Mesenchymal stem cell (in vitro differentiated cells and primary cell): ENCODE measurements at regions not wholly inside any gene's neighbourhood (a gene's known extent, or its start where the extent isn't known, plus 50 kb on each side); places are given as distances from the start of the nearest gene placed in this dataset.
"Not testable (repeated sequence)": the region's sequence is repeated elsewhere in the genome, so short reads cannot be mapped to it uniquely, and the experiment has no call there.

Experiments
- DNase-seq: peaks from one replicate; pipeline ENCODE4 v3.0.0-alpha.2; 2013
- H2AFZ ChIP-seq: one replicate; pipeline ENCODE4 v1.6.1; 2013; ENCODE audit warnings: low read depth, mild to moderate bottlenecking, control low read depth, inconsistent platforms, low read length, moderate library complexity
- H2AK5ac ChIP-seq: 2 replicates; pipeline ENCODE4 v1.6.1; 2013; ENCODE audit warnings: low read length, moderate library complexity, mild to moderate bottlenecking, inconsistent platforms; ENCODE audit not compliant: severe bottlenecking
- H2BK120ac ChIP-seq: one replicate; pipeline ENCODE4 v1.6.1; 2013; ENCODE audit warnings: low read depth, mild to moderate bottlenecking, inconsistent platforms, low read length, moderate library complexity
- H2BK12ac ChIP-seq, 2 experiments: one replicate each; pipeline ENCODE4 v1.6.1; 2013; ENCODE audit warnings: inconsistent platforms in 2 of 2, low read length in 2 of 2, mild to moderate bottlenecking in 2 of 2, moderate library complexity in 2 of 2, control low read depth in 1 of 2
- H2BK15ac ChIP-seq: one replicate; pipeline ENCODE4 v1.6.1; 2013; ENCODE audit warnings: mild to moderate bottlenecking, low read depth, inconsistent platforms; ENCODE audit not compliant: poor library complexity, severe bottlenecking
- H2BK5ac ChIP-seq: 2 replicates; pipeline ENCODE4 v1.6.1; 2013; ENCODE audit warnings: low read depth, mild to moderate bottlenecking, low read length, control low read depth, inconsistent platforms; ENCODE audit not compliant: poor library complexity, severe bottlenecking
- H3K14ac ChIP-seq, 2 experiments: one replicate each; pipeline ENCODE4 v1.6.1; 2013; ENCODE audit warnings: inconsistent platforms in 2 of 2, low read length in 2 of 2, control low read depth in 1 of 2, mild to moderate bottlenecking in 1 of 2, moderate library complexity in 1 of 2
- H3K18ac ChIP-seq, 2 experiments: one replicate each; pipeline ENCODE4 v1.6.1; 2013; ENCODE audit warnings: inconsistent platforms in 2 of 2, low read length in 2 of 2, control low read depth in 1 of 2, low read depth in 1 of 2, mild to moderate bottlenecking in 1 of 2
- H3K23ac ChIP-seq, 2 experiments: one replicate each; pipeline ENCODE4 v1.6.1; 2013; ENCODE audit warnings: inconsistent platforms in 2 of 2, low read length in 2 of 2, mild to moderate bottlenecking in 2 of 2, moderate library complexity in 2 of 2, control low read depth in 1 of 2
- H3K27ac ChIP-seq: 2 replicates; pipeline ENCODE4 v1.5.1; 2013; ENCODE audit warnings: mild to moderate bottlenecking, moderate library complexity, low read length, control low read depth, inconsistent platforms; ENCODE audit not compliant: poor library complexity, severe bottlenecking
- H3K27me3 ChIP-seq, 2 experiments: 2 replicates each; pipeline versions ENCODE4 v1.6.1 to v1.7.0; 2013; ENCODE audit warnings: low read length in 2 of 2, mild to moderate bottlenecking in 2 of 2, moderate library complexity in 2 of 2, control low read depth in 1 of 2, inconsistent platforms in 1 of 2; ENCODE audit not compliant: control insufficient read depth in 1 of 2, insufficient read depth in 1 of 2
- H3K36me3 ChIP-seq, 2 experiments: 2 replicates each; pipeline versions ENCODE4 v1.6.1 to v1.7.0; 2013; ENCODE audit warnings: low read length in 2 of 2, control low read depth in 1 of 2, inconsistent platforms in 1 of 2, low read depth in 1 of 2, mild to moderate bottlenecking in 1 of 2; ENCODE audit not compliant: insufficient read depth in 2 of 2, control insufficient read depth in 1 of 2
- H3K4ac ChIP-seq, 2 experiments: one replicate each; pipeline ENCODE4 v1.6.1; 2013; ENCODE audit warnings: inconsistent platforms in 2 of 2, low read length in 2 of 2, mild to moderate bottlenecking in 2 of 2, moderate library complexity in 2 of 2, control low read depth in 1 of 2, low read depth in 1 of 2
- H3K4me1 ChIP-seq: 2 replicates; pipeline ENCODE4 v1.6.1; 2013; ENCODE audit warnings: low read depth, low read length, control low read depth; ENCODE audit not compliant: control insufficient read depth, insufficient read depth
- H3K4me2 ChIP-seq: 2 replicates; pipeline ENCODE4 v1.6.1; 2013; ENCODE audit warnings: low read length, mild to moderate bottlenecking, inconsistent platforms; ENCODE audit not compliant: poor library complexity, severe bottlenecking
- H3K4me3 ChIP-seq, 2 experiments: 2 replicates each; pipeline versions ENCODE4 v1.5.1 to v1.7.0; 2013; ENCODE audit warnings: low read length in 2 of 2, mild to moderate bottlenecking in 2 of 2, control low read depth in 1 of 2, low read depth in 1 of 2; ENCODE audit not compliant: insufficient read depth in 1 of 2
- H3K79me1 ChIP-seq: replicated peaks from 2 replicates; pipeline ENCODE4 v1.6.1; 2013; ENCODE audit warnings: mild to moderate bottlenecking, control low read depth, low read length, inconsistent platforms; ENCODE audit not compliant: poor library complexity, severe bottlenecking
- H3K9ac ChIP-seq: 2 replicates; pipeline ENCODE4 v1.7.0; 2013; ENCODE audit warnings: mild to moderate bottlenecking, low read length, moderate library complexity
- H3K9me3 ChIP-seq: 2 replicates; pipeline ENCODE4 v1.7.0; 2013; ENCODE audit warnings: mild to moderate bottlenecking, low read length; ENCODE audit not compliant: control insufficient read depth
- H4K8ac ChIP-seq: one replicate; pipeline ENCODE4 v1.6.1; 2013; ENCODE audit warnings: inconsistent platforms, mild to moderate bottlenecking, low read length, moderate library complexity
- H4K91ac ChIP-seq: one replicate; pipeline ENCODE4 v1.6.1; 2013; ENCODE audit warnings: mild to moderate bottlenecking, low read length, inconsistent platforms
- WGBS: methylation state at CpG from one replicate; pipeline ENCODE4 v1.1.7; 2013; ENCODE audit warnings: mixed read lengths; 5-methylcytosine and 5-hydroxymethylcytosine counted together

DNA sequence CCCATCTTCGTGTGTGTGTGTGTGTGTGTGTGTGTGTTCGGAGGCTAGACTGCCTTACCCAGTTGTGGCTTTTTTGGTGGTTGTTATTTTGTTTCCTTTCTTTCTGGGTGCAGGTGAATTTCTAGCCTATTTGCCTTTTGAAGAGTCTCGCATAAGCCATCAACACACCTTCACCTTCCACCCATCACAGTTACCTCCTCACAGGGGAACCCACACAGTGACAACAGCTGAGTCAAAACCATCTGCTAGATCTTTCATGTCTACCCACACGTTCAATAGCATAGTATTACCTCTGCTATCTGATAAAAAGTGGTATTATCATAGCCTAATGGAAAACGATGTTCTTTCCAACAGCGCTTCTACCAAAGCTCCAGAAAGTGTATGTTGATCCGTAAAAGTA lies 303.2 kb upstream of the TMTC4 start:
- 90% methylated on average over 5 of the region's 7 CpGs for WGBS
- no peak overlapping the region for H2AFZ ChIP-seq

DNA sequence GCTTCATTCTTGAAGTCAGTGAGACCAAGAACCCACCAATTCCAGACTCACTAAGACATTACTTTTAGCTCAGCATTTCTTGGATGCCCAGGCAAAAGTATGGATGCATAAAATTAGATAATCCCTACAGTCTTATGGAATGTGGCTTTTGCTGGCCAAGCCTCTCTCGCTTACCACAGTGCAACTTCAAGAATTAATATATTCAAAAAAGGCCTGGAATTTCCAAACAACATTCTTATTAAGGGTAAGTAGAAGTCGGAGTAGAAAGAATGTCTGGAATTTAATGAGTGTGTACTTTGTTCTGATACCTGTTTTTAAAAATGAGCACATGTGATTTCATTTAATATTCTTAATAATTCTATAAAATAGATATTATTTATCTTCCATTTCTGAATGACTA lies 302.4 kb upstream of the TMTC4 start:
- no peak overlapping the region for H3K27ac ChIP-seq
- WGBS, result no CpG with 5 or more reads among the region's 2 CpGs
- H3K4me1 ChIP-seq, result no peaks in the 10 kb centered on the region

More for the DNA sequence above, 303.2 kb upstream of the TMTC4 start:
- Histone ChIP-seq H3K79me1 (no peaks in the 10 kb centered on the region), H2BK15ac (no peak overlapping the region), H3K4ac (no peak overlapping the region), H2BK5ac (no peak overlapping the region), H2AK5ac (no peak overlapping the region), H3K9ac (no peak overlapping the region), H2BK12ac (no peak overlapping the region), H3K4me2 (no peak overlapping the region), H4K91ac (no peak overlapping the region), H3K27ac (no peak overlapping the region), H3K18ac (no peak overlapping the region), H3K23ac (no peak overlapping the region), H3K14ac (no peak overlapping the region), H3K4me3 (no peak overlapping the region), H3K9me3 (no peaks in the 10 kb centered on the region), H2BK120ac (no peak overlapping the region), H3K36me3 (no peaks in the 10 kb centered on the region), H4K8ac (no peak overlapping the region), H3K27me3 (peaks cover 0 to 3% of the 10 kb centered on the region in 2 experiments), H3K4me1 (no peaks in the 10 kb centered on the region)
- DNase-seq, result no peak

DNA sequence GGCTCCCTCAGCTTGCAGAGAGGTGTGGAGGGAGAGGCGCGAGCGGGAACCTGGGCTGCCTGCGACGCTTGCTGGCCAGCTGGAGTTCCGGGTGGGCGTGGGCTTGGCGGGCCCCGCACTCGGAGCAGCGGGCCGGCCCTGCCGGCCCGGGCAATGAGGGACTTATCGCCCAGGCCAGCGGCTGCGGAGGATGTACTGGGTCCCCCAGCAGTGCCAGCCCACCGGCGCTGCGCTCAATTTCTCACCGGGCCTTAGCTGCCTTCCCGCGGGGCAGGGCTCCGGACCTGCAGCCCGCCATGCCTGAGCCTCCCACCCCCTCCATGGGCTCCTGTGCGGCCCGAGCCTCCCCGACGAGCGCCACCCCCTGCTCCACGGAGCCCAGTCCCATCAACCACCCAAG lies 301.1 kb upstream of the TMTC4 start:
- DNase-seq, H3K9ac ChIP-seq, H3K36me3 ChIP-seq, H2BK5ac ChIP-seq, H4K91ac ChIP-seq, H2BK15ac ChIP-seq, H3K4ac ChIP-seq, H3K79me1 ChIP-seq, H3K4me3 ChIP-seq, H4K8ac ChIP-seq, H2BK12ac ChIP-seq, H3K14ac ChIP-seq, H3K9me3 ChIP-seq, H3K18ac ChIP-seq, H3K4me1 ChIP-seq, H2AK5ac ChIP-seq, H3K4me2 ChIP-seq, H3K27ac ChIP-seq, H2AFZ ChIP-seq, H2BK120ac ChIP-seq, H3K27me3 ChIP-seq, H3K23ac ChIP-seq: not testable (repeated sequence)
- 95% methylated on average over 26 of the region's 31 CpGs for WGBS

More for the DNA sequence above, 302.4 kb upstream of the TMTC4 start:
- Histone ChIP-seq H3K9ac (no peak overlapping the region), H3K18ac (no peak overlapping the region), H2BK5ac (no peak overlapping the region), H3K79me1 (no peaks in the 10 kb centered on the region), H2AFZ (no peak overlapping the region), H4K91ac (no peak overlapping the region), H3K36me3 (no peaks in the 10 kb centered on the region), H3K4ac (no peak overlapping the region), H3K9me3 (peaks cover under 1% of the 10 kb centered on the region), H3K14ac (no peak overlapping the region), H2AK5ac (no peak overlapping the region), H4K8ac (no peak overlapping the region), H2BK15ac (no peak overlapping the region), H3K4me3 (no peak overlapping the region), H3K27me3 (peaks cover 0 to under 1% of the 10 kb centered on the region in 2 experiments), H3K23ac (no peak overlapping the region), H3K4me2 (no peak overlapping the region), H2BK12ac (no peak overlapping the region), H2BK120ac (no peak overlapping the region)
- no peak for DNase-seq

DNA sequence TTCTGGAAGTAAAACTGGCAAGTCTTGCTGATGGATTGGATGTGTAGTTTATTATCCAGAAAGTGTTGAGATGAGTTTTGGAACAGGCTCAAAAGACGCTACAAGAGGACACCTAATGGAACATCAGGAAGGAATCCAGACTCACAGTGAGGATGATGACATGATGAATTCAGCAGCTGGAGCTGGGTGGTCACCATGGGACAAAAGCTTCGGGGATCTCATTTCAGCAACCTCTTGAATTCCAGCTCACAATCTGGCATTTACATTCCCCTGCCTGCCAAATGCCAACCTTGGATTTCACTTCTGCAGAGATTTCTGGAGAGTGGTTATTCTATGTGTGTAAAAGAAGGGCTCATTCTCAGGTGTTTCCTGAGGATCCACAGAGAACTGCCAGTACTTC lies 288.0 kb upstream of the TMTC4 start:
- Histone ChIP-seq H3K9me3 (no peaks in the 10 kb centered on the region), H3K4ac (no peak overlapping the region), H3K4me1 (no peaks in the 10 kb centered on the region), H3K23ac (no peak overlapping the region), H2AK5ac (no peak overlapping the region), H4K8ac (no peak overlapping the region), H3K18ac (no peak overlapping the region), H3K14ac (no peak overlapping the region), H2BK120ac (no peak overlapping the region), H3K36me3 (no peaks in the 10 kb centered on the region), H3K9ac (no peak overlapping the region), H2BK5ac (no peak overlapping the region), H2BK12ac (no peak overlapping the region), H2BK15ac (no peak overlapping the region), H3K4me3 (no peak overlapping the region), H4K91ac (no peak overlapping the region), H3K27me3 (no peaks in the 10 kb centered on the region), H3K27ac (no peak overlapping the region), H2AFZ (no peak overlapping the region), H3K79me1 (no peaks in the 10 kb centered on the region), H3K4me2 (no peak overlapping the region)
- WGBS, result 92% methylated on average over 1 of the region's 2 CpGs
- no peak for DNase-seq
